ENCODE measurements at regions not wholly inside any gene's neighbourhood (a gene's known extent, or its start where the extent isn't known, plus 50 kb on each side); places are given as distances from the start of the nearest gene placed in this dataset.
"Not testable (repeated sequence)": the region's sequence is repeated elsewhere in the genome, so short reads cannot be mapped to it uniquely, and the experiment has no call there.

DNA sequence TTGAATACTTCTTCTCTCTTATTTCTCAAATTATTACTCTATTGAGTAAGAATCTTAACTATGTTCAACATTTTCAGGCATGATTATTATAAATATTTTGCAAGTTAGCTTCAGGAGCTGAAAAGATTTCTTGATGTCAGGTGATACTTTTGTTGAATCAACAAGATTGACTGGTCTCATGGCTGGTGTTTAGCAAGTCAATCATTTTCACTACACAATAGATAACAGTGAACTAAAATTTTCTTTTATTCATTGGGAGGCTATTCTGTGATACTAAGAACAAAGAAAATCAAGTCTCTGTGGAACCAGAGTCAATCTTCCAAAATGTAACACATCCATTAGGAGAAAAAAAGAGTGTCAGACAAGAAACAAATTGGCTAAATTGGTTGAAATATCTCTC lies 476.7 kb downstream of the CNTN3 start:
- Histone ChIP-seq H3K36me3 (replicated peaks; ENCODE audit: insufficient read depth, low read length) (no peaks in the 10 kb centered on the region), H3K4me1 (ENCODE audit: low read length) (no peaks in the 10 kb centered on the region), H3K27ac (ENCODE audit: low read length) (no peak overlapping the region), H3K9ac (ENCODE audit: low read length) (no peak overlapping the region), H3K27me3 (replicated peaks; ENCODE audit: insufficient read depth, low read length) (no peaks in the 10 kb centered on the region), H3K9me3 (replicated peaks; ENCODE audit: insufficient read depth, low read length) (no peaks in the 10 kb centered on the region), H3K4me2 (ENCODE audit: low read depth, low read length) (no peak overlapping the region), H3K79me2 (ENCODE audit: low read length) (no peaks in the 10 kb centered on the region), H4K20me1 (ENCODE audit: insufficient read depth, low read length) (no peaks in the 10 kb centered on the region), H2AFZ (ENCODE audit: low read length) (no peak overlapping the region), H3K4me3 (ENCODE audit: low read length) (no peak overlapping the region), H3K9me2 (replicated peaks; ENCODE audit: insufficient read depth, low read length) (no peaks in the 10 kb centered on the region), H3F3A (ENCODE audit: insufficient read depth, low read length) (no peaks in the 10 kb centered on the region)
- TF ChIP-seq EZH2 (optimal IDR thresholded peaks at IDR 0.05; ENCODE audit: low read depth, low read length) (no peak), CTCF (IDR thresholded peaks at IDR 0.05; ENCODE audit: low read length) (no peak), EZH2phosphoT487 (IDR thresholded peaks at IDR 0.05; ENCODE audit: low read length) (no peak)
- DNase-seq, result no peak

DNA sequence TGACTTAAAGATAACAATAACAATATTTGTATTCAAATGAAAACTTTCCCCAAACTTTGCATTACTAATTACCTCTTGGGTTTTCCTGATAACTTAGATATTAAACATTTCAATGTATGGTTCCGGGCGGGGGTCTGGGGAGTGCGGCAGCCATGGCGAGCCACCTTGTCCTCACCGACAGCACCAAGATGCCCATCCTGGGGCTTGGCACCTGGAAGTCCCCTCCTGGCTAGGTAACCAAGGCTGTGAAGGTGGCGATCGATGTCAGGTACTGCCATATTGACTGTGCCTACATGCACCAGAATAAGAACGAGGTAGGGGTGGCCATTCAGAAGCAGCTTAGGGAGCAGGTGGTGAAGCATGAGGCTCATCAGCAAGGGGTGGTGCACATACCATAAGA lies 478.7 kb downstream of the CNTN3 start:
- TF ChIP-seq CTCF (IDR thresholded peaks at IDR 0.05; ENCODE audit: low read length) (no peak), EZH2 (optimal IDR thresholded peaks at IDR 0.05; ENCODE audit: low read depth, low read length) (no peak), EZH2phosphoT487 (IDR thresholded peaks at IDR 0.05; ENCODE audit: low read length) (no peak)
- DNase-seq, result no peak
- Histone ChIP-seq H3K9ac (ENCODE audit: low read length) (no peak overlapping the region), H3K36me3 (replicated peaks; ENCODE audit: insufficient read depth, low read length) (no peaks in the 10 kb centered on the region), H3K9me2 (replicated peaks; ENCODE audit: insufficient read depth, low read length) (no peaks in the 10 kb centered on the region), H3K4me2 (ENCODE audit: low read depth, low read length) (no peak overlapping the region), H2AFZ (ENCODE audit: low read length) (no peak overlapping the region), H3K27ac (ENCODE audit: low read length) (no peak overlapping the region), H3K4me3 (ENCODE audit: low read length) (no peak overlapping the region), H3K9me3 (replicated peaks; ENCODE audit: insufficient read depth, low read length) (no peaks in the 10 kb centered on the region), H3K27me3 (replicated peaks; ENCODE audit: insufficient read depth, low read length) (no peaks in the 10 kb centered on the region), H4K20me1 (ENCODE audit: insufficient read depth, low read length) (no peaks in the 10 kb centered on the region), H3F3A (ENCODE audit: insufficient read depth, low read length) (no peaks in the 10 kb centered on the region), H3K79me2 (ENCODE audit: low read length) (no peaks in the 10 kb centered on the region), H3K4me1 (ENCODE audit: low read length) (no peaks in the 10 kb centered on the region)

DNA sequence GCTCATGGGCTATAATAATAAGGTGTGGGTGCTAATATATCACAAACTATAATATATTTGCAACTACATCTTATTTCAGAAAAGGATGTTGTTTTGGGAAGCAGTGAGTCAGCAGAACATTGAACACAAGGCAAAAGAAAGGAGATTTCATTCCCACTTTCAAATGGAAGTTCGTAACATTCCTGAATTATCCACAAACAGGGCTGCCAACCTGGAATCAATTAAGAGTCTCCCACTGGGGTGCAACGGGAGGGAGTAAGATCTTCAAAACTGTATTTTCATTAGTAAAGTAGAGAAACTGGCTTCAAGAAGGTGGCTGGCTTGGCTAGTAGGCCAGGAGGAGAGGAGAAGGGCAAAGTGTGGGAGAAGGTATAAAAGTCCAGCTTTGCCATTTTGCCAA lies 479.6 kb downstream of the CNTN3 start:
- Histone ChIP-seq H2AFZ (ENCODE audit: low read length) (no peak overlapping the region), H3K4me2 (ENCODE audit: low read depth, low read length) (no peak overlapping the region), H3K79me2 (ENCODE audit: low read length) (no peaks in the 10 kb centered on the region), H3K4me1 (ENCODE audit: low read length) (no peaks in the 10 kb centered on the region), H3K9me2 (replicated peaks; ENCODE audit: insufficient read depth, low read length) (no peaks in the 10 kb centered on the region), H3K9ac (ENCODE audit: low read length) (no peak overlapping the region), H3F3A (ENCODE audit: insufficient read depth, low read length) (no peaks in the 10 kb centered on the region), H4K20me1 (ENCODE audit: insufficient read depth, low read length) (no peaks in the 10 kb centered on the region), H3K27ac (ENCODE audit: low read length) (no peak overlapping the region), H3K4me3 (ENCODE audit: low read length) (no peak overlapping the region), H3K9me3 (replicated peaks; ENCODE audit: insufficient read depth, low read length) (no peaks in the 10 kb centered on the region), H3K36me3 (replicated peaks; ENCODE audit: insufficient read depth, low read length) (no peaks in the 10 kb centered on the region), H3K27me3 (replicated peaks; ENCODE audit: insufficient read depth, low read length) (no peaks in the 10 kb centered on the region)
- no peak for DNase-seq
- TF ChIP-seq CTCF (IDR thresholded peaks at IDR 0.05; ENCODE audit: low read length) (no peak), EZH2 (optimal IDR thresholded peaks at IDR 0.05; ENCODE audit: low read depth, low read length) (no peak), EZH2phosphoT487 (IDR thresholded peaks at IDR 0.05; ENCODE audit: low read length) (no peak)

GRCh38 chr3:74131546-74132328 lies 482.7 kb downstream of the CNTN3 start:
- not testable (repeated sequence) for H3K9me2 ChIP-seq (replicated peaks; ENCODE audit: insufficient read depth, low read length); H3K9ac ChIP-seq (ENCODE audit: low read length); H3K4me3 ChIP-seq (ENCODE audit: low read length); H3K36me3 ChIP-seq (replicated peaks; ENCODE audit: insufficient read depth, low read length); DNase-seq; H3K9me3 ChIP-seq (replicated peaks; ENCODE audit: insufficient read depth, low read length); H3K27ac ChIP-seq (ENCODE audit: low read length); H3K4me1 ChIP-seq (ENCODE audit: low read length); H2AFZ ChIP-seq (ENCODE audit: low read length); H3K79me2 ChIP-seq (ENCODE audit: low read length); H3F3A ChIP-seq (ENCODE audit: insufficient read depth, low read length); H4K20me1 ChIP-seq (ENCODE audit: insufficient read depth, low read length); H3K4me2 ChIP-seq (ENCODE audit: low read depth, low read length); H3K27me3 ChIP-seq (replicated peaks; ENCODE audit: insufficient read depth, low read length)
